ENCODE measurements at regions not wholly inside any gene's neighbourhood (a gene's known extent, or its start where the extent isn't known, plus 50 kb on each side); places are given as distances from the start of the nearest gene placed in this dataset.

GRCh38 chr5:67339219-67339767, 142.7 kb upstream of the CD180 start:
- no peak for DNase-seq (ENCODE audit: low spot score)

DNA sequence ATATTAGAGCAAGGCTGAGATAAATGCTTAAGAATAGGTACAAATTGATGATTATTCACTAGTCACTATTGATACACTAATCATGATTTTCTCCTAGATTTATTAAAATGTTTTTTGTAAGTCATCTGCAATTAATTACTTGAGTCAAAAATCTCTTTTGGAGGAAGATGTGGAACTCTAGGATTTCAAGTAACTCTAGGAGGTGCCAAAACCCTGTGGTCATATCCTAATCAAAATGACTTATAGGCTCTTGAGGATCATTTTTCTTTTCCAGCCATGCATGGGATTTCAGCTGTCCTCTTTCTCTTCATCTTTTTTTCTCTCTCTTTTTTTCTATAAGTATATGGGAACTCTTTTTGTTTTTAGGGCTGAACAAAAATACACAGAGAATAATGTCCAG, 141.8 kb upstream of the CD180 start:
- no peak for DNase-seq (ENCODE audit: low spot score)

- no peak for DNase-seq (ENCODE audit: low spot score)
Measured at GRCh38 chr5:67337751-67338150, 141.2 kb upstream of the CD180 start.

DNA sequence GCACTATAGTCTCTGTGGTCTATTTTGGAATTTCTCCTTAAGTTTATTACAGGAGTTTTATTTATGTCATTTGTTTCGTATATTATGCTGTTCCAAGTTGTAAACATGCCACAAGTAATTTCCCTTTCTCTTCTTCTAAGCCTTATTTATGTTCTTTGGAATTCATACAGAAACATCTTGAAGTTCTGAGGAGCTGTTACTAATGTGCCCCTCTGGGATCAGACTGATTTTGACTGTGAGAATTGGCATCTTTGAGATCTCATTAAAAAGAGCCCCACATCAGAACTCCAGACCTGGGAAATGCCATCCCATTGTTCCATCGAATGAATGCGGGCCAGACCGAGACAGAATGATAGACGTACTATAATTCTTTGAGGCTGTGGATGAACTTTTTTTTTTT, 138.8 kb upstream of the CD180 start:
- no peak for DNase-seq (ENCODE audit: low spot score)

- no peak for DNase-seq (ENCODE audit: low spot score)
Measured at GRCh38 chr5:67334373-67334772, 137.8 kb upstream of the CD180 start.

DNA sequence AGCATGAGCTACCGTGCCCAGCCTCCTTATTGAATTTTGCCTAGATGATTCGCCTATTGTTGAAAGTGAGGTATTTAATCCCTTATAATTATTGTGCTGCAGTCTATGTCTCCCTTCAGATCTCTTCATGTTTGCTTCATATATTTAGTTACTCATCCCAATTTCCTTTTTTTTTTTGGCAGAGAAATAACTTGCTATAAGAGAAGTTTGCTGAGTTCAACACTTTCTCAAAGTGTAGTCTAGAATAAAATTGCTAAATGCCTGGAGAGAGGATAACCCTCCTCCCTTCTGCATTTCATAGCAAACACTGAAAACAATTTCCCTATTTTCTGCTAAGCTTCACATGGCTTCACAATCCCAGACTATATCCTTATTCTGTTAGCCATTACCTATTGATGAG, 136.6 kb upstream of the CD180 start:
- DNase-seq (ENCODE audit: low spot score) = no peak

DNA sequence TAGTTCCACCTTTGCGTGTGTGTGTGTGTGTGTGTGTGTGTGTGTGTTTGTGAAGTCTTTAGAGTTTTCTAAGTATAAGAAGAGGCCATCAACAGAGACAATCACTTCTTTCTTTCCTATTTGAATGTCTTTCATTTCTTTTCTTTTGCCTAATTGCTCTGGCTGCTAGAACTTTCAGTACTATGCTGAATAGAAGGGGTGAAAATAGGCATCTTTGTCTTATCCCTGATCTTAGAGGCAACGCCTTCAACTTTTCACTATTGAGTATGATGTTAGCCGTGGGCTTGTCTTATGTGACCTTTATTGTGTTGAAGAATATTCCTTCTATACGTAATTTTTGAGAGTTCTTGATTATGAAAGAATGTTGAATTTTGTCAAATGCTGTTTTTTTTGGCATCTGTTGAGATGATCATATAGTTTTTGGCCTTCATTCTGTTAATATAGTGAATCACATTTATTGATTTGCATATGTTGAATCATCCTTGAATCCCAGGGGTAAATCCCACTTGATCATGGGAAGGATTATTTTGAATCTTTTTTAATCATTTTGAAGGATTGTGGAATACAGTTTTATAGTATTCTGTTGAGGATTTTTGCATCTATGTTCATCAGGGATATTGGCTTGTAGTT, 134.8 kb upstream of the CD180 start:
- no peak for DNase-seq (ENCODE audit: low spot score)

DNA sequence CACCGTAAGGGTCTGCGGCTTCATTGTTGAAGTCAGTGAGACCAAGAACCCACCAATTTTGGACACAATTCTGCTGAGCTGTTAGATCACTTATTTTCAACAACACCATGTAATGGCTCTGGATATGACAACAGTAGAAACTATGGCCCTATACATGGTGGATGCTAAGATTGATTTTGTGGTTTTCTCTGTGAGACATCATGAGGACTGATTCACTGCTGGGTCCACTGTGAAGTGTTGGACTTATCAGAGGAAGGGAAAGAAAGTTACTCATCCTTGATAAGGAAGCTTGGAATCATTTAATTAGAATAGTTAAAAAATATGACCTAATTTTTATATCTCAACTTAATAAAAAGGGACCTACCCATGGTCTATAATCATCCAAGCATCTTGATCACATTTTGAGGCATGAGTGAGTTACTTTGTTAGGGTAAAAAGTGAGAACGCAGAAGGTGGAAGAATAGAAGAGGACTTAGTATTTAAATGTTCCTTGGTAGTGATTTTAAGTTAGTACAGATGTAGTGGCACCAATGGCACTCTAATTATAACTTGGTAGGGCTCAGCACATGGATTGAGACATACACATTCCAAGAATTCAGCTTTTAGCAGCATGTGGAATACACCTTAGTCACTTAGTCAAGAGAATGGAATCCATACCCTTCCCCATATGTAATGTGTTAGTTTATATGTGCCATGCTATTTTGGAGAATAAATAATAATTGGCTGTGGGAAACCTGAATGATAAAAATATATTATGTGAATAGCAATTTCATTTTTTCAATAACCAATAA, 123.5 kb upstream of the CD180 start:
- DNase-seq (ENCODE audit: low spot score) = no peak

DNA sequence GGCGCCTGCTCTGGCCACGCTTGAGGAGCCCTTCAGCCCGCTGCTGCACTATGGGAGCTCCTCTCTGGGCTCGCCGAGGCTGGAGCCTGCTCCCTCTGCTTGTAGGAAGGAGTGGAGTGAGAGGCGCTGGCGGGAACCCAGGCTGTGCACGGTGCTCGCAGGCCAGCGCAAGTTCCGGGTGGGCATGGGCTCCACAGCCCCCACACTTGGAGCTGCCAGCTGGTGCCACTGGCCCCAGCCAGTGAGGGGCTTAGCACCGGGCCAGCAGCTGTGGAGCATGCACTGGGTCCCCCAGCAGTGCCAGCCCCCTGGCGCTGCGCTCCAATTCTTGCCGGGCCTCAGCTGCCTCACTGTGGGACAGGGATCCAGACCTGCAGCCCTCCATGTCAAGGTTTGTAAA, 122.1 kb upstream of the CD180 start:
- DNase-seq (ENCODE audit: low spot score) = no peak

- DNase-seq (ENCODE audit: low spot score) = no peak
Measured at GRCh38 chr5:67317603-67318002, 121.0 kb upstream of the CD180 start.

DNA sequence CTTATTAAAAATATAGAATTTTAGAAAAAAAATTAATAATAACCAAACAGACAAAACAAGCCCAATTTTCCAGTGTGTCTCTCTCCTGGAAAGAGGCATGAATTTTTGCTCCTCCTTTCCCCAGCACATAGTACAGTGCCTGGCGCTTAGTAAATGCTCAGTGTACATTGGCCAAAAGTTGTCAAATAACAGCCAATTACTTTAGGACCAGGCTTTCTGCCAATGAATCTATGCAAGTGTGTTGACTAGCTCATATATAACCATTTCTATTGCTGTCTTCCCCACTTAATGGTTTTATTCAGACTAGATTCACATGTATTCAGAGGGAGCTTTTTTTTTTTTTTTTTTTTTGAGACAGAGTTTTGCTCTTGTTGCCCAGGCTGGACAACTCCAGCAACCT, 120.1 kb upstream of the CD180 start:
- no peak for DNase-seq (ENCODE audit: low spot score)

GRCh38 chr5:67315082-67315989, 118.7 kb upstream of the CD180 start:
- DNase-seq (ENCODE audit: low spot score) = no peak

DNA sequence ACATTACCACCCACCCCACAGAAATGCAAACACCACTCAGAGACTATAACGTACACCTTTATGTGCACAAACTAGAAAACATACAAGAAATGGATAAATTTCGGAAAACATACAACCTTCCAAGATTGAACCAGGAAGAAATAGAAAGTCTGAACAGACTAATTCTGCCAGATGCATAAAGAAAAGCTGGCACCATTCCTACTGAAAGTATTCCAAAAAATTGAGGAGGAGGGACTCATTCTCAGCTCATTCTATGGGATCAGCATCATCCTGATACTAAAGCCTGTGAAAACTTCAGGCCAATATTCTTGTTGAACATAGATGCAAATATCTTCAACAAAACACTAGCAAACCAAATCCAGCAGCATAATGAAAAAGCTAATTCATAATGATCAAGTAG, 115.1 kb upstream of the CD180 start:
- no peak for DNase-seq (ENCODE audit: low spot score)

DNA sequence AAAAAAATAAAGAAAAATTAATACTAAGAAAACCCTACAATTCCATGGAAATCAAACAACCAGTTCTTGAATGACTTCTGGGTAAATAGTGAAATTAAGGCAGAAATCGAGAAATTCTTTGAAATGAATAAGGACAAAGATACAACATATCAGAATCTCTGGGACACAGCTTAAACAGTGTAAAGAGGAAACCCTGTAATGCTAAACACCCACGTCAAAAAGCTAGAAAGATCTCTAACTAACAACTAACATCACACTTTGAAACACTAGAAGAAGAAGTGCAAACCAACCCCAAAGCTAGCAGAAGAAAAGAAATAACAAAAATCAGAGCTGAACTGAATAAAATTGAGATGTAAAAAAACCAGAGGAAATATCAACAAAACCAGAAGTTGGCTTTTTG, 114.6 kb upstream of the CD180 start:
- no peak for DNase-seq (ENCODE audit: low spot score)

DNA sequence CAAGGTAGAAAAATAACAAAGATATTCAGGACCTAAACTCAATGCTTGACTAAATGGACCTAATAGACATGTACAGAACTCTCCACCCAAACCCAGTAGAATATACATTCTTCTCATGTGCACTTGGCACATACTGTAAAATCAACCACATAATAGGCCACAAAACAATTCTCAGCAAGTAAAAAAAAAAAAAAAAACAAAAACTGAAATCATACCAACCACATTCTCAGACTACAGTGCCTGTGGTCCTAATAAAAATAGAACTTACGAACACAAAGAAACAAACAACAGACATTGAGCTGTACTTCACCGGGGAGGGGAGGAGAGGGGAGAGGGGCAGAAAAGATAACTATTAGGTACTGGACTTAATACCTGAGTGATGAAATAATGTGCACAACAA, 114.1 kb upstream of the CD180 start:
- DNase-seq (ENCODE audit: low spot score) = no peak

DNA sequence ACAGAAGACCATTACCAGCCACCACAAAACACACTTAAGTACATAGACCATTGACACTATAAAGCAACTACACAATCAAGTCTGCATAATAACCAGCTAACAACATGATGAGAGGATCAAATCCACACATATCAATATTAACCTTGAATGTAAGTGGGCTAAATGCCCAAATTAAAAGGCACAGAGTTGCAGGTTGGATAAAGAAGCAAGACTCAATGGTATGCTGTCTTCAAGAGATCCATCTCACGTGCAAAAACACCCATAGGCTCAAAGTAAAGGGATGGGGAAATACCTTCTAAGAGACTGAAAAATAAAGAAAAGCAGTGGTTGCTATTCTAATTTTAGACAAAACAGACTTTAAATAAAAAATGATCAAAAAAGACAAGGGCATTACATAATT, 113.6 kb upstream of the CD180 start:
- no peak for DNase-seq (ENCODE audit: low spot score)

DNA sequence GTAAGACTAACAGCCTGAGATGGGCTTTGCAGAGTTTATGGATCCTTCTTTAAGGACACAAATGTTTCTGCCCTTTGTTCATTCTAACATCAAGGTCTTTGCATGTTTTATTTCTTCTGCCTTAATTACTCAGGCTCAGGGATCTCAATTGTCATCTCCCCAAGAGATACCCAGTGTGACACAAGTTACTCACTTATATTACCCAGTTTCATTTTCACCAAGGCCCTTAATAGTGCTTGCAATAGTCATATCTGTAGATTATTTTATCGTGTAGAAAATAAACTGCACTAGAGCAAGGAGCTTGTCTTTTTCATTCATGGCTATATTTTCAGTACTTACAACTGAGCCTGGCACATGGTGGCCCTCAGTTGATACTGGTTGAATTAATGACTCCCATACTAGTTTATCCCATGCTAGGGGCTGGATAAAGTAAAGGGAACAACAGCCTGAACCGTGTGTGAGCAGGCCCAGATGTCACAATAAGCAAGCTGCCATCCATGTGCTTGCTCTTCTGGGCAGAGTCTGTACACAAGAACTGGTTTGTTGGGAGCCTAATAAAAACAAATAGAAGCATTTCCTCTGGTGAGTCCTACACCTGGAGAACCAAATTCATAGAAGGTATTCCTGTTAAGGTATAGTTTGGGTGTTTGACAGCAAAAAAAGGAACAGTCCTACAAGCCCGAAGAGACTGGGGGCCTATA, 112.5 kb upstream of the CD180 start:
- DNase-seq (ENCODE audit: low spot score) = no peak

GRCh38 chr5:67306965-67307607, 110.5 kb upstream of the CD180 start:
- no peak for DNase-seq (ENCODE audit: low spot score)

DNA sequence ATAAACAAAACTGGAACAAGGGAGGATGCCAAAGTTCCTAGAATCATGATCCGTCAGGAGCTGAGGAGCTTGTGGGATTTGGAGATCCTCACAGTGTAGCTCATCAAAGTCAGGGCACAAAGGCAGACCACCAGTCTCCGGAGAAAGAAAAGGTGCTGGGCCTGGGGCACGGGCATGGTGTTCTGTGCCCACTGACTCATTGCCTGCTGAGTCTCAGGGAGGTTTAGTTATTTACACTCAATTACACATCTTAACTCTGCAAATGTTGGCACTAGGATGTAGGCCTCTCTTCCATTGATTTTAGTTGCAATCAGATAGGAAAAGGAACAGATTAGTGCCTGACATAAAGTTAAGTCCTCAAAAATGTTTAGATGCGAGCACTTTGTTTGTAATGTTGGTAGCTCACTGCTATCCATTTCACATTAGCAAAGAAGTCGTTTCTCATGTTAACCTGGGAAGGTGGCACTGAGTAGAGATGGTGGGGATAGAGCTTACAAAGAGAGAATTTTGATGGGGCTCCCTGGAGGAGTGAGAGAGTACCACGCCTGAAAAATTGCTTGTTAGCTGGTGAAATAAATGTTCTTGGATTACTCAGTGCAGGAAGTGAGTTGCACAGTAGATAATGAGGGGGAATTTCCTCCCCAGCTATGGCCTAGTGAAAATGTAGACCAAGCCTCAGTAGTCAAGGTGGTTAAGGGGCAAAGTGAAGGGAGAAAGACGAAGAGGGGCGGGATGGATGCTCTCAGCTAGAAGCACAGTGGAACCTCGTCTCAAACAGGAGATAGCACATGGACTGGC, 109.5 kb upstream of the CD180 start:
- no peak for DNase-seq (ENCODE audit: low spot score)

DNA sequence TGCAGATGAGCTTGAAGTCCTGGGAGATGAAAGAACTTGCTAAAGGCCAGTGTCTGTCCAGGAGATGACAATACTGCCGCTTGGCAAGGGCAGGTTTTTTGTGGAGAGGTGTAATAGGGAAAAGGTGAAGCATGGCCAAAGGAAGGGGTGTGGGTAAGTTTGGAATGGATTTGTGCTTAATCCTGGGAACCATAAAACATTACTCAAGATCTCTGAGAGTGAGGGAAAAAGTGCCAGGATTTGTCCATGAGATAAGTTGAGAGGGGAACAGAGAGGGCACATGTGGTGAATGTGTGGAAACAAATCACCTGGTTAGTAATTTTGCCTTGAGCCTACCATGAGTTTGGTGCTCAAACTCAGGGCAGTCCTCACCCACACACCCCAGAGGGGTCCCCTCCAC, 108.8 kb upstream of the CD180 start:
- no peak for DNase-seq (ENCODE audit: low spot score)
